Retinal pigment epithelial cell (primary cell): ENCODE measurements at regions not wholly inside any gene's neighbourhood (a gene's known extent, or its start where the extent isn't known, plus 50 kb on each side); places are given as distances from the start of the nearest gene placed in this dataset.
A peak's percentile ranks its signal among the peaks of the same experiment; 100 is the strongest.

Experiments used
- DNase-seq: peaks from one replicate; pipeline ENCODE4 v3.0.0-alpha.2; 2010; ENCODE audit warnings: low read depth
- H3K4me3 ChIP-seq: 2 replicates; pipeline ENCODE4 v1.5.1; 2011; ENCODE audit warnings: mild to moderate bottlenecking, low read length, control low read depth, moderate library complexity
- TF ChIP-seq, protein P1 (sequence below): conservative IDR thresholded peaks from 2 replicates; pipeline ENCODE4 v1.5.1; 2011; ENCODE audit warnings: low read depth, low read length, control low read depth, inconsistent platforms

DNA sequence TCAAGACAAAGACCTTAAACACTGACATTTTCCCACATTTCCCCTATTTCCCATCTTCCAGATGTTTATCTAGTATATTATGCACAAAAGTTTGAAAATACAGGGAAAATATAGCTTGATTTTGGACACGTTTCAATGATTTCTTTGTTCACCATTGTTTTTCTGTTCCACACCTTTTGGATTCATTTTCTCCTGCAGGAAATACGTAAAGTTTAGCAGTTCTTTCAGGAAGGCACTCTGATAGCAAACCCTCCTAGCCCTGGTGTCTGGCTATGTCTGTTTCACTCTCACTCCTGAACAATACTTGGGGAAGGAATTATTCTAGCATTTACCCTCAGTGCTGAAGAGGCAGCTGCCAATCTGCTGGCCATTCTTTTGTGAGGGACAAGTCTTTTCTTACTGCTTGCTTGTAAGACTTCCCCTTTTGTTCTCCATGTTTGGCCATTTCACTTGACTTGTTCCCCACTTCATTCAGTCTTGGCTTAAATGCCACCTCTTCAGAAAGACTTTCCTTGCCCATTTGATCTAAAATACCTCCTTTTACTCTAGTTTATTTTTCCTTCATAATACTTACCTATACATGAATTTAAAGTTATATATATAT is 195.4 kb downstream of the RNF152 start:
- H3K4me3 ChIP-seq, result no peak overlapping the region
- DNase-seq, result no peak
- TF ChIP-seq, protein P1, sequence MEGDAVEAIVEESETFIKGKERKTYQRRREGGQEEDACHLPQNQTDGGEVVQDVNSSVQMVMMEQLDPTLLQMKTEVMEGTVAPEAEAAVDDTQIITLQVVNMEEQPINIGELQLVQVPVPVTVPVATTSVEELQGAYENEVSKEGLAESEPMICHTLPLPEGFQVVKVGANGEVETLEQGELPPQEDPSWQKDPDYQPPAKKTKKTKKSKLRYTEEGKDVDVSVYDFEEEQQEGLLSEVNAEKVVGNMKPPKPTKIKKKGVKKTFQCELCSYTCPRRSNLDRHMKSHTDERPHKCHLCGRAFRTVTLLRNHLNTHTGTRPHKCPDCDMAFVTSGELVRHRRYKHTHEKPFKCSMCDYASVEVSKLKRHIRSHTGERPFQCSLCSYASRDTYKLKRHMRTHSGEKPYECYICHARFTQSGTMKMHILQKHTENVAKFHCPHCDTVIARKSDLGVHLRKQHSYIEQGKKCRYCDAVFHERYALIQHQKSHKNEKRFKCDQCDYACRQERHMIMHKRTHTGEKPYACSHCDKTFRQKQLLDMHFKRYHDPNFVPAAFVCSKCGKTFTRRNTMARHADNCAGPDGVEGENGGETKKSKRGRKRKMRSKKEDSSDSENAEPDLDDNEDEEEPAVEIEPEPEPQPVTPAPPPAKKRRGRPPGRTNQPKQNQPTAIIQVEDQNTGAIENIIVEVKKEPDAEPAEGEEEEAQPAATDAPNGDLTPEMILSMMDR, result no peak

DNA sequence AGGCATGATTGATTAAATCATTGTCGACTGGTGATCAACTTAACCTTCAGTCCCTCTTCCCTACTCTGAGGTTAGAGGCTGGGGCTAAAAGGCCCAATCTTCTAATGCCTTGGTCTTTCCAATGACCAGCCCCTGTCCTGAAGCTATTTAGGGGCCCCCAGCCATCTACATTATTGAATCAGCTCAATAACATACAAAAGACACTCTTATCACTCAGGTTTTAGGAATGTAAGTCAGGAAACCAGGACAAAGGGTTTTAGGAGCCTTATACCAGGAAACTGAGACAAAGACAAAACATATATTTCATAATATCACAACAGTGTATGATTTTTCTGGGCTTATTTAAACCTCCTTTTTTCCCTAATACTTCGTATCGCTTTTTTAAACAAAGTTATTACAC is 198.6 kb downstream of the RNF152 start:
- no peak overlapping the region for H3K4me3 ChIP-seq
- TF ChIP-seq, protein P1, result no peak
- no peak for DNase-seq

DNA sequence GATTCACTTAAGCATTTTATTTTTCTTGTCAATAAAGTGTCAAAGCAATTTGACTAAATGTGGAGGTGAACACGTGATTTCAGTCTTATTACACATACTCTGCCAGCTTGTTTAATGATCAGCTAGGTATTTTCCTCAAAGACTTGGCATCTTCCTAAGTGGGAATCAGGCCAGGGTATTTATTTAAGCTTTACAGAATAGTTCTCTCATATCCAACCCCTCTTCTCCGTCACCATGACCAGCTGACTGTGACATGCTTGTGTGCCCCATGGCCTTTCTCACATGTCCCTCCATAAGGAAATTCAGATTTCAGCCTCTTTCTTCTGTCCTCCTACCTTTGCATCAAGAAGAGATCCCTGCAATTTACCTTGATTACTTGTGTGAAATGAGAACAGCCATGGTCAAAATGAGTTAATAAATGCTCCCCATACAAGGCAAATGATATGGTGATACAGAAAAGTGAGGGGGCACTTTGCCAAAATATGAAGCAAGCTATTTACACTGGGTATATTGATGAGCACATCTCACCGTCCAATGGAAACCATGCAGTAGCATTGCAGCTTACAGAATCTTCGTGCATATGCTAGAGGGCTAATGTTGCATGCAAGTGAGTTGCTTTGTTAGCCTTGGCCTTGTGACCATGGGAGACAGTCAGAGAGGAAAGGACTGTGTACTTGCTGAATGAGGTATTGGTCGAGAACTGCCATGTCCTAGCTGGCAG is 202.2 kb downstream of the RNF152 start:
- TF ChIP-seq, protein P1, result no peak
- no peak overlapping the region for H3K4me3 ChIP-seq
- DNase-seq, result peak; percentile 58

- no peak for DNase-seq
- TF ChIP-seq, protein P1, result no peak
- H3K4me3 ChIP-seq, result no peak overlapping the region
Measured at GRCh38 chr18:61687317-61687716, 205.5 kb downstream of the RNF152 start.

DNA sequence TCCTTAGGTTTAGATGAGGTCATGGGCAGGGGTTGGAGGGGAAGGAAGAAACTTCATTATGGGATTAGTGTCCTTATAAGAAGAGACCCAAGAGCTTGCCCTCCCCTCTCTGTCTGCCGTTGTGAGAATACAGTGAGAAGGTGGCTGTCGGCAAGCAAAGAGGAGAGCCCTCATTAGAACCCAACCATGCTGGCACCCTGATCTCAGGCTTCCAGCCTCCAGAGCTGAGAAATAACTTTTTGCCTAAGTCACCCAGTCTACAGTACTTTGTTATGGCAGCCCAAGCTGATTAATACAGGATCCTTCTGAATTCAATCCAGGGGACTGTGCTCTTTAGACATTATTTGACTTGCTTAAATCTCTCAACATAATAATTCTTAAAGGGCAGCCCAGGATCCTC is 209.0 kb downstream of the RNF152 start:
- no peak overlapping the region for H3K4me3 ChIP-seq
- no peak for DNase-seq
- TF ChIP-seq, protein P1, result no peak

GRCh38 chr18:61681065-61681464 is 211.7 kb downstream of the RNF152 start:
- DNase-seq, result no peak
- H3K4me3 ChIP-seq, result no peak overlapping the region
- TF ChIP-seq, protein P1, result no peak

DNA sequence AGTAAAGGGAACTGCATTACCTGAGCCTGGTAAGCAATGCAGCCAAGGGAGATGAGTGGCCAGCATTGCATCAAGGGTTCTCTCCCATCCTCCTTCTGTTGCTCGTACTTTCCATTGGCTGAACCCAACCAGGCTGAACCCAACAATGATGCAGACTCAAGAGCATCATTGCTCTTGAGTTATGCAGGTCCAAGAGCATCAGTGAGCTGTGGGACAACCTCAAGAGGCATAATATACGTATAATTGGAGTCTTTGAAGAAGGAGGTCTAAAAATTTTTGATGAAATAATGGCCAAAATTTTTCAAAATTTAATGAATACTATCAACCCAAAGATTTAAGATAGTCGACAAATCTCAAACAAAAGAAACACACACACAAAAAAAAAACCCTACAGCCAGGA is 213.0 kb downstream of the RNF152 start:
- TF ChIP-seq, protein P1, result no peak
- no peak for DNase-seq
- no peak overlapping the region for H3K4me3 ChIP-seq
